ENCODE measurements at regions not wholly inside any gene's neighbourhood (a gene's known extent, or its start where the extent isn't known, plus 50 kb on each side); places are given as distances from the start of the nearest gene placed in this dataset.

DNA sequence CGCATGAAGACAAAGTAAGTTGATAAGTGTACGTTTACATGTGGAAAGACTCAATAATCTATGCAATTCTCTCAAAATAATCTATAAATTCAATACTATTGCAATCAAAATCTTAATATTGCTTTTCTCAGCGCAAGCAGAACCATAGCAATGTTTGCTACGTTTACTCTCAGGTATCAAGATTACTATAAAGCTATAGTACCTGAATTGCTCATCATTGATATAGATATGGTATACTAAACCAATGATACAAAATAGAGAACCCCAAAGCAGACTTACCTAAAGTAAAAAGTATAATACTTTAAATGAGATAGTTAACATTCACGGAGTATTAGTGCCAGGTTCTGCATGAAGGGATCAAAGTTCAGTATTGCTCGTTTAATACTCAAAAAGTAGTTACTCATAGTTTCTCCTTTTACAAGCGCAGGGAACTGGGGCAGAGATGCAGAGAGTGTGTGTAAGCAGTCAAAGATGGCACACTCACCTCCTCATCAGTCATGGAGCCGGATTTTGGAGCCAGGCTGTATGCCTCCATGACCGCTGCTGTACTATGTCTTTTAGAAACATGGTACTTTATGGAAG is 391.0 kb upstream of the ID2 start:
- TF ChIP-seq, protein P1, sequence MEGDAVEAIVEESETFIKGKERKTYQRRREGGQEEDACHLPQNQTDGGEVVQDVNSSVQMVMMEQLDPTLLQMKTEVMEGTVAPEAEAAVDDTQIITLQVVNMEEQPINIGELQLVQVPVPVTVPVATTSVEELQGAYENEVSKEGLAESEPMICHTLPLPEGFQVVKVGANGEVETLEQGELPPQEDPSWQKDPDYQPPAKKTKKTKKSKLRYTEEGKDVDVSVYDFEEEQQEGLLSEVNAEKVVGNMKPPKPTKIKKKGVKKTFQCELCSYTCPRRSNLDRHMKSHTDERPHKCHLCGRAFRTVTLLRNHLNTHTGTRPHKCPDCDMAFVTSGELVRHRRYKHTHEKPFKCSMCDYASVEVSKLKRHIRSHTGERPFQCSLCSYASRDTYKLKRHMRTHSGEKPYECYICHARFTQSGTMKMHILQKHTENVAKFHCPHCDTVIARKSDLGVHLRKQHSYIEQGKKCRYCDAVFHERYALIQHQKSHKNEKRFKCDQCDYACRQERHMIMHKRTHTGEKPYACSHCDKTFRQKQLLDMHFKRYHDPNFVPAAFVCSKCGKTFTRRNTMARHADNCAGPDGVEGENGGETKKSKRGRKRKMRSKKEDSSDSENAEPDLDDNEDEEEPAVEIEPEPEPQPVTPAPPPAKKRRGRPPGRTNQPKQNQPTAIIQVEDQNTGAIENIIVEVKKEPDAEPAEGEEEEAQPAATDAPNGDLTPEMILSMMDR (conservative IDR thresholded peaks at IDR 0.05; ENCODE audit: low read depth, low read length), result no peak
- DNase-seq (ENCODE audit: low read depth), result no peak
- H3K4me3 ChIP-seq (ENCODE audit: low read depth, low read length), result no peak overlapping the region

DNA sequence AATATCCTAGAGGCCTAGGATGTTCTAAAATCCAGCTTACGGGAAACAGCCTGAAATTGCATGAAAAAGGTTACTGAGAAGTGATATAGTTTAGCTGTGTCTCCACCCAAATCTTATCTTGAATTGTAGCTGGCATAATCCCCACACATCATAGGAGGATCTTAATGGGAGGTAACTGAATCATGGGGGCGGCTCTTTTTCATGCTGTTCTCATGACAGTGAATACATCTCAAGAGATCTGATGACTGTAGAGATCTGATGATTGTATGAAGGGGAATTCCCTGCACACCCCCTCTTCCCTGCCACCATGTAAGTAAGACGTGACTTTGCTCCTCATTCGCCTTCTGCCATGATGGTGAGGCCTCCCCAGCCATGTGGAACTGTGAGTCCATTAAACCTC is 385.6 kb upstream of the ID2 start:
- TF ChIP-seq, protein P1 (conservative IDR thresholded peaks at IDR 0.05; ENCODE audit: low read depth, low read length), result no peak
- no peak overlapping the region for H3K4me3 ChIP-seq (ENCODE audit: low read depth, low read length)
- no peak for DNase-seq (ENCODE audit: low read depth)

DNA sequence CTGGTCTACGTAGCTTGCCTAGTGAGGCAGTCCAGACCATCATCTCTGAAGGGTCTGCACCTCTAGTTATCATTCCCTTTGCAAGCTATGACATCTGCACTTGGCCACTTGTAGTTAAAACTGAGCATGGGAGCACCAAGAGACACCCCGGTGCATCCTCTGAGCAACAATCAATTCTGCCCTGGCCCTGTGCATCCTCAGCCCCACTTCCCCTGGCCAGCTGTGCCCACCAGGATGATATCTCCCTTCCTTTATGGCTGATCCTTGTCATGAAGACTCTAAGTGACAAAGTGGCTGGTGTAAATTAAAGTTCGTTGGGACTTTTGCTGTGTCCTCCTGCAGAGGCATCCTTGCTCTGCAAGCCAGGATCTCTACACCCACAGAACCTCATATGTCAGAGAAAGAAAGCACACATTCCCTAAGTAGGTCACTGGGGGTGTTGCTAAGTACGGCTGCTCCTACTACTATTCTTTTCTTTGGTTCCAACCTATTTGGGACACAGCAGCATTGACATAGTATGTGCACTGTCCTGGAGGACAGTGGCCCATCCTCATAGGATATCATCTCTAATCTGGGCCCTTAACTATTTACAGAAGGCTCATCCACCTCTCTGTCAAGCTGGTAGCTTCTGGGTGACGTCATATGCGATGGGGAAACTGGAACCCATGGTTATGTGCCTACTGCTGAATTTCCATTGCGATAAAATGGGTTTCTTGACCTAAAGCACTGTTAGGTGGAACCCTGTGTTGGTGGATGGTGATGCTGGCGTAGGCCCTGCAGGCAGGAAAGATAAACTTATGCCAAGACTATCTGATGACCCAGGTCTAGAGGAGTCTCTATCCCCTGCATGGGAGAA is 384.3 kb upstream of the ID2 start:
- DNase-seq (ENCODE audit: low read depth), result no peak
- no peak overlapping the region for H3K4me3 ChIP-seq (ENCODE audit: low read depth, low read length)
- TF ChIP-seq, protein P1 (conservative IDR thresholded peaks at IDR 0.05; ENCODE audit: low read depth, low read length), result no peak

DNA sequence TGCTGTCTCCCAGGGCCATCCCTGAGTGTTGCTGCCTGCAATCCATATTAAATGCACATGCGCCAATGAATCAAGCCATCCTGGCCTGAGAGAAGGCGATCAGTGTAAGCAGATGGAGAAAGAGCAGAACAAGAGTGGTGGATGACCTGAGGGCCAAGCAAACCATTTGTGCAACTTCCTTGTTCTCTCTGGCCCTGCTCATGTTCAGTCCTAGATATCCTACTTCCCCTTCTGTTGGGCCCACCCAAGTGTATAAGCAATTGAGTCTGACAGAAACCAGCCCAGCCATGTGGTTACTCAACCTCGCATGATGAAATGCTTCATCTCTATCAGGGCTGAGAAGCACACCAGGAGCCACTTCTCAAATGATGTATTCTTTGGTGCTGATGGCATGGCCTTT is 383.1 kb upstream of the ID2 start:
- no peak overlapping the region for H3K4me3 ChIP-seq (ENCODE audit: low read depth, low read length)
- TF ChIP-seq, protein P1 (conservative IDR thresholded peaks at IDR 0.05; ENCODE audit: low read depth, low read length), result no peak
- DNase-seq (ENCODE audit: low read depth), result no peak

DNA sequence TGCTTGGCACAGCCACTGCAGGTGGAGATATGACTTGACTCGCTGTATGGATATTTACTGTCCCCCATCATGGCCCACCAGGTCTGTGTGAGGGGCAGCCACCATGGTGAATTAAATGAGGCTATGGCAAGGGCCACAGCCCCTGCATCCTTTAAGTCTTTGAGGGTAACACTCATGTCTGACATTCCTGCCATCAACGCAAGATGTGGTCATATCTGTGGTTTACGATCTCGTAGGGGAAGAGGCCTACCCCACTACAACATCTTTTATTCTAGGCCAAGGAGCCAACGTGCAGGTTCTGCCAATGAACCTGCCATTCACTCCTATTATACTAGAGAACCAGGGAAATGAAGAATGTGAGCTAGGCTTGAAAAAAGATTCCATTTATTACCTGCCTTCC is 381.6 kb upstream of the ID2 start:
- DNase-seq (ENCODE audit: low read depth), result no peak
- TF ChIP-seq, protein P1 (conservative IDR thresholded peaks at IDR 0.05; ENCODE audit: low read depth, low read length), result no peak
- H3K4me3 ChIP-seq (ENCODE audit: low read depth, low read length), result no peak overlapping the region

DNA sequence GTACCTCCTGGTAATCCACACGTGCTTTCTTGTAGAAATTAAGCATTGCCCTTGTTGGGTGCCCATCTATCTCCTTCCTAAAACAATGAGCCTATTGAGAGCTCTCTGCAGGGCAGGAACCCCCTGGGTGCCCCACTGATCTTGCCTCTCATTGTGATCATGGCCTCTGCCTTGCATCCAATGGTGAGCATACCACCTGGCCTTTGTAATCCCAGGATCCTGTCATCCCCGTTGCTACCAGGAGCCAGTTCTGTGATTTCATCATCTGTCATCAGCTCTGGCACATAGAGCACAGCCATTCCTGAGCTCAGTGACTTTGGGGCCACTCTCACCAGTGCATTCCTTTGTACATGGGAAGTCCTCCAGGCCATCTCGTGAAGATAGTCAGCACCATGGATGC is 381.0 kb upstream of the ID2 start:
- DNase-seq (ENCODE audit: low read depth), result no peak
- TF ChIP-seq, protein P1 (conservative IDR thresholded peaks at IDR 0.05; ENCODE audit: low read depth, low read length), result no peak

More for the DNA sequence above, 381.0 kb upstream of the ID2 start:
- H3K4me3 ChIP-seq (ENCODE audit: low read depth, low read length), result no peak overlapping the region

Data from epithelial cell of proximal tubule (primary cell).